Right cardiac atrium (tissue), 5 donors: ENCODE measurements at regions not wholly inside any gene's neighbourhood (a gene's known extent, or its start where the extent isn't known, plus 50 kb on each side); places are given as distances from the start of the nearest gene placed in this dataset.
A peak's percentile ranks its signal among the peaks of the same experiment; 100 is the strongest.
"Not testable (repeated sequence)": the region's sequence is repeated elsewhere in the genome, so short reads cannot be mapped to it uniquely, and the experiment has no call there.

Experiments used
- ATAC-seq, 2 donors: fragments of 200-7000 bp; cut with Tn5 transposase; one replicate each; pipeline versions ENCODE4 v1.8.0 to v1.9.1; 2020; ENCODE audit warnings: moderate library complexity in 2 of 2, mild to moderate bottlenecking in 1 of 2
- DNase-seq, 3 donors: peaks; one replicate each; pipeline ENCODE4 v3.0.0-alpha.2; 2020
- H3K27ac ChIP-seq: one replicate; pipeline ENCODE4 v1.5.1; 2013; ENCODE audit warnings: mild to moderate bottlenecking, low read length, control low read depth, moderate library complexity
- H3K27me3 ChIP-seq: one replicate; pipeline ENCODE4 v1.6.1; 2013; ENCODE audit not compliant: control insufficient read depth, insufficient read depth
- H3K4me1 ChIP-seq: one replicate; pipeline ENCODE4 v1.6.1; 2013; ENCODE audit warnings: low read length; ENCODE audit not compliant: control insufficient read depth, insufficient read depth
- H3K4me3 ChIP-seq: one replicate; pipeline ENCODE4 v1.5.1; 2013; ENCODE audit warnings: low read length, control low read depth
- H3K9me3 ChIP-seq: one replicate; pipeline ENCODE4 v1.6.1; 2013; ENCODE audit warnings: low read length; ENCODE audit not compliant: control insufficient read depth
- WGBS: extraction: QIAGEN DNeasy Blood & Tissue Kit; methylation state at CpG from one replicate; pipeline ENCODE4 v1.1.7; 2013; 5-methylcytosine and 5-hydroxymethylcytosine counted together
- intact Hi-C, 4 donors: fragments of 100-400 bp; cut with DNase I; formaldehyde crosslinking; loops; one replicate each; pipeline versions ENCODE4 v1.11.0 to v1.14.0; 2022 to 2023
- donor health status: healthy with polysubstance abuse.
- donor health status: DM: no; HTN: yes; CAD: no.
- donor health status: DM: no; HTN: no; CAD: no.
- donor health status: DM: no; HTN: yes; CAD: no; lungs with severe emphysema.
- donor health status: DM: yes; HTN: yes; CAD: no.

DNA sequence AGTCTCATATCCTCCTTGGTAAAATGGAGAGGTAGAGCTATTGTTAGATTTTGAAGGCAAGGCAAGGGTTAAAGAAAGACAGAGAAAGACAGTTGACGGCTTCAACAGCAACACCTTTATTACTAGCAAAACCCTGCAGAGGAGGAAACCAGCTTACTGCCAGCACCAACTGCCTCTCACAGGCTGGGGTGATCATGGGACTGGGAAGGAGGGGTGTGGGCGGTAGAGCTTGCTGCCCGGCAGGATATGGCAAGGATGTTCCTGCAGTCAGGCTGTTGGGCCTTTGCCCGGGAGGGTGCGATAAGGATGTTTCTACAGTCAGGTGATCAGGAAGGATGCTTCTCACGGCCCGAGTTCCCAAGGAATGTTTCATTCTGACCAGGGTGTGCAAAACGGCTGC is 310.0 kb downstream of the FOXD4L4 start:
- H3K4me3 ChIP-seq, DNase-seq, H3K4me1 ChIP-seq, intact Hi-C loops, H3K27me3 ChIP-seq, H3K9me3 ChIP-seq, H3K27ac ChIP-seq: not testable (repeated sequence)
- ATAC-seq = peak in 1 of 2 donors; percentile 60
- WGBS = no CpG with 5 or more reads among the region's 8 CpGs

GRCh38 chr9:66049721-66050120 is 312.8 kb downstream of the FOXD4L4 start:
- H3K27me3 ChIP-seq, H3K9me3 ChIP-seq, H3K27ac ChIP-seq, intact Hi-C loops, H3K4me1 ChIP-seq, DNase-seq, ATAC-seq, H3K4me3 ChIP-seq: not testable (repeated sequence)
- WGBS = no CpG with 5 or more reads among the region's 2 CpGs

DNA sequence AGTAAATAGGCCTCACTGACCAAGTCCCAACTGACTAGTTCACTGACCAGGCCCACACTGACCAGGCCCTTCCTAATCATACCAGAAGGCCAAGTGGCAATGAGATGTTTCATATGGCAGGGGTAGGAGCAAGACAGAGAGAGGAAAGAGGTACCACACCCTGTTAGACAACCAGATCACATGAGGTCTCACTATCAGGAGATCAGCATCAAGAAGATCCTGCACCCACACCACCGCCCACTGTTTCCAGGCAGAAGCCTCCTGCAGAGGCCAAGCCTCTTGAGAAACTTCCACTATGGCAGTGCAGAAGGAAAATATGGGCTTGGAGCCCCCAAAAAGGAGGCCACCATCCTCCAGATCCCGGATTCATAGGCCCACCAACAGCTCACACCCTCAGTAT is 317.8 kb downstream of the FOXD4L4 start:
- H3K27ac ChIP-seq, DNase-seq, H3K9me3 ChIP-seq, intact Hi-C loops, ATAC-seq, H3K4me3 ChIP-seq, H3K4me1 ChIP-seq, H3K27me3 ChIP-seq: not testable (repeated sequence)
- WGBS = no CpG with 5 or more reads among the region's 2 CpGs

DNA sequence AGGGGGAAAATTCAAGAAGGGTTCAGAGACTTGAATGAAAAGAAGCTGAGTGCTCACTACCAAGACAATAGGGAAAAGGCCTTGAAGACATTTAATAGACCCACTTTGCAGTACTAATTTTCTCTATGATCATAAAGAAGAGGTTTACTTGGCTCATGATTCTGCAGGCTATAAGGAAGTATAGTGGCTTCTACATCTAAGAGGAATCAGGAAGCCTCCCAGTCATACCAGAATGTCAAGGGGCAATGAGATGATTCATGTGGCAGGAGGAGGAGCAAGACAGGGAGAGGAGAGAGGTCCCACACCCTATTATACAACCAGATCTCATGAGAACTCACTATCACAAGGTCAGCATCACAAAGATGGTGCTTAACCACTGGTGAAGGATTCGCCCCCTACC is 323.7 kb downstream of the FOXD4L4 start:
- DNase-seq, H3K9me3 ChIP-seq, H3K4me1 ChIP-seq, H3K4me3 ChIP-seq, H3K27me3 ChIP-seq, H3K27ac ChIP-seq, ATAC-seq, intact Hi-C loops: not testable (repeated sequence)
- no CpG with 5 or more reads among the region's 1 CpG for WGBS

DNA sequence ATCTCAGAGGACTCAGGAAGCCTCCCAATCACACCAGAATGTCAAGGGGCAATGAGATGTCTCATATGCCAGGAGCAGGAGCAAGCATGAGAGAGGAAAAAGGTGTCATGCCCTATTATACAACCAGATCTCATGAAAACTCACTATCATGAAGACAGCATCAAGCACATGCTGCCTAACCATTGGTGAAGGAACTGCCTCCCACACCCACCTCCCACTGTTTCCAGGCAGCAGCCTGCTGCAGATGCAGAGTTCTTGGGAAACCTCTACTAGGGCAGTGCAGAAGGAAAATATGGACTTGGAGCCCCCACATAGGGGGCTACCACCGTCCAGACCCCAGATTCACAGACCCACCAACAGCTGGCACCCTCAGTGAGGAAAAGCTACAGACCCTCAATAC is 326.9 kb downstream of the FOXD4L4 start:
- intact Hi-C loops, ATAC-seq, H3K9me3 ChIP-seq, H3K4me1 ChIP-seq, H3K27ac ChIP-seq, H3K4me3 ChIP-seq, H3K27me3 ChIP-seq: not testable (repeated sequence)
- DNase-seq = peak in 1 of 3 donors; percentile 2
- WGBS = no CpG with 5 or more reads among the region's 1 CpG

DNA sequence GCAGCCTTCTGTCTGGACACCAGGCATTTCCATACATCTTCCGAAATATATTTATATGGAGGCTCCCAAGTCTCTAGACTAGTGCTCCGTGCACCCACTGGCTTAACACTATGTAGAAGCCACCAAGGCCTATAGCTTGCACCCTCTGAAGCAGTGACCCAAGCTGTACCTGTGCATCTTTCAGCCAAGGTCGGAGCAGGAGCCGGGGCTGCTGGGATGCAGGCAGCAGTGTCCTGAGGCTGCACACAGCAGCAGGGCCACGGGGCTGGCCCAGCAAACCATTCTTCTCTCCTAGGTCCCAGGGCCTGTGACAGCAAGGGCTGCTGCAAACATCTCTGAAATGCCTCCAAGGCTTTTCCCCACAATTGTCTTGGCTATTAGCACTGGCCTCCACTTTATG is 328.8 kb downstream of the FOXD4L4 start:
- 90% methylated on average over 3 of the region's 5 CpGs for WGBS
- H3K27me3 ChIP-seq, H3K9me3 ChIP-seq, H3K4me1 ChIP-seq, ATAC-seq, intact Hi-C loops, H3K4me3 ChIP-seq, H3K27ac ChIP-seq: not testable (repeated sequence)
- peak in 2 of 3 donors; percentile 17 to 41 for DNase-seq

DNA sequence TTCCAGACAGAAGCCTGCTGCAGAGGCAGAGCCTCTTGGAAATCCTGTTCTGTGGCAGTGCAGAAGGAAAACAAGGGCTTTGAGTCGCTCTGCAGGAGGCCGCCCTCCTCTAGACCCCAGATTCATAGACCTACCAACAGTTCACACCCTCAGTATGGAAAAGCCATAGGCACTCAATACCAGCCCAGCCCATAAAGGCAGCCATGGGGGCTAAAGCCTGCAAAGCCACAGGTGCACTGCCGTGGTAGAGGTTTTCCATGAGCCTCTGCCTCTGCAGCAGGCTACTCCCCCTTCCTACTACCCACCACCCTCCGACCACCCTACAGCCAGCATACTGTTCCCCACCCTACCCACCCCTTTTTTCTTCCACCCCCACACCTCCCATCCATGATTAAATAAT is 330.3 kb downstream of the FOXD4L4 start:
- H3K9me3 ChIP-seq, H3K4me1 ChIP-seq, H3K27me3 ChIP-seq, H3K27ac ChIP-seq, ATAC-seq, intact Hi-C loops, H3K4me3 ChIP-seq: not testable (repeated sequence)
- 89% methylated on average over 4 of the region's 4 CpGs for WGBS
- DNase-seq = peak in 2 of 3 donors; percentile 19 to 21

DNA sequence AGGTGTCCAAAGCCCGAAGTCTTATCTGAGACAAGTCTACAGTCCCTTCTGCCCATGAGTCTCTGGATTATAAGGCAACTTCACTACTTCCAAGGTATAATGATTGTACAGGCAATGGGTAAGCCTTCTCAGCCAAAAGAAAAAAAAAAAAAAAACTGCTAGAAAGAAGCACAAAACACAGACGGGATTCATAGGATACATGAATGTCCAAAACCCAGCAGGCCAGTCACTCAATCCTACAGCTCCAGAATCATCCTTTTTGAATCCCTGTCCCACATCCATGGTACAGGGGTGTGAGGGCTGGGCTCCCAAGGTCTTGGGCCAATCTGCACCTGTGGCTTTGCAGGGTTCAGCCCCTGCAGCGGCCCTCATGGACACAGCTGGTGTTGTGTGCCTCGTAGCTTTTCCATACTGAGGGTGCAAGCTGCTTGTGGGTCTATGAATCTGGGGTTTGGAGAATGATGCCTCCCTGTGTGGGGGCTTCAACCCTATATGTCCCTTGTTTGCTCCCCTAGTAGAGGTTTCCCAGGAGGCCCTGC is 331.6 kb downstream of the FOXD4L4 start:
- intact Hi-C loops, H3K27me3 ChIP-seq, H3K4me3 ChIP-seq, H3K4me1 ChIP-seq, H3K27ac ChIP-seq, H3K9me3 ChIP-seq, DNase-seq, ATAC-seq: not testable (repeated sequence)
- WGBS = 89% methylated on average over 2 of the region's 4 CpGs

DNA sequence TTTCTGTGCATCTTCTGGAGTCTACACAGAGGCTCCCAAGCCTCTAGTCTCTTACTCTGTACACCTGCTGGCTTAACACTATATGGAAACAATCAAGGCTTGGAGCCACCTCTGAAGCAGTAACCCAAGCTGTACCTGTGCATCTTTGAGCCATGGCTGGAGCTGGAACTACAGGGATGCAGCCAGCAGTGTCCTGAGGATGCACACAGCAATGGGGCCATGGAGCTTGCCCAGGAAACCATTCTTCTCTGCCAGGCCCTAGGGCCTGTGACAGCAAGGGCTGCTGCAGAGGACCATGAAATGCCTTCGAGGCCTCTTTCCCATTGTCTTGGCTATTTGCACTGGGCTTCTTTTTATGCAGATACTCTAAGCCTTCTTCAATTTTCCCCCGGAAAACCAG is 332.1 kb downstream of the FOXD4L4 start:
- intact Hi-C loops, H3K4me1 ChIP-seq, H3K27ac ChIP-seq, H3K27me3 ChIP-seq, H3K9me3 ChIP-seq, H3K4me3 ChIP-seq: not testable (repeated sequence)
- DNase-seq (peak in 1 of 3 donors; percentile 9), ATAC-seq (peak in 1 of 2 donors; percentile 56)
- 74% methylated on average over 1 of the region's 2 CpGs for WGBS

DNA sequence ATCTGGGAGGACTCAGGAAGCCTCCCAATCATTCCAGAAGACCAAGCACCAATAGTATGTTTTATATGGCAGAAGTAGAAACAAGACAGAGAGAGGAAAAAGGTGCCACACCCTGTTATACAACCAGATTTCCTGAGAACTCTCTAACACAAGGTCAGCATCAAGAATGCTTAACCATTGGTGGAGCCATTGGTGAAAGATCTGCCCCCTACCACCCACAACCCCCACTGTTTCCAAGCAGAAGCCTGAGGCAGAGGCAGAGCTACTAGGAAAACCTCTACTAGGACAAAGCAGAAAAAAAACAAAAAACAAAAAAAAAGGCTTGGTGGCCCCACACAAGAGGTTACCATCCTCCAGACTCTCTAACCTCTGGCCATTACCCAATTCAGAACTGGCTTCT is 336.2 kb downstream of the FOXD4L4 start:
- H3K9me3 ChIP-seq, H3K27ac ChIP-seq, H3K27me3 ChIP-seq, H3K4me1 ChIP-seq, DNase-seq, H3K4me3 ChIP-seq, intact Hi-C loops: not testable (repeated sequence)
- ATAC-seq = peak in 1 of 2 donors; percentile 56

DNA sequence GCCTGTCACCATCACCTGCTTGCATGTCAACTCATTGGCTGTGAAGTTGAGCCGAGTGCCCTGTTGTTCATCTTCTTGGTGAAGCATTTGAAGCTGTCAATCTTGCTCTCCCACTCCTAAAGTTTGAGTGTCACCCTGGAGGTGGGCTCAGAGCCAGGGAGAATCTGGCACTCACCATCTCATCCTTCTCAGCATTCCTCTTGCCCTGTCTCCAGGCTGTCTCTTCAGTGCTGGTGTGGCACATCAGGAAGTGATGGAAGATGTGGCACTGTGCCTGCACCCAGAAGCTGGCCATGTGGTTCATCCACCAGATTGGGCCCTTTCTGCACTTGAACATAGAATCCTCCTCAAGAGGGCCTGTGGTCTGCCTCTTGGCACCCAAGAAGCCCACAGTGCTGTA is 345.9 kb downstream of the FOXD4L4 start:
- H3K27me3 ChIP-seq, intact Hi-C loops, ATAC-seq, H3K4me3 ChIP-seq, H3K9me3 ChIP-seq, H3K4me1 ChIP-seq, H3K27ac ChIP-seq: not testable (repeated sequence)
- peak in 2 of 3 donors; percentile 52 to 53 for DNase-seq
- WGBS = no CpG with 5 or more reads among the region's 1 CpG
